ENCODE measurements at regions not wholly inside any gene's neighbourhood (a gene's known extent, or its start where the extent isn't known, plus 50 kb on each side); places are given as distances from the start of the nearest gene placed in this dataset.

DNA sequence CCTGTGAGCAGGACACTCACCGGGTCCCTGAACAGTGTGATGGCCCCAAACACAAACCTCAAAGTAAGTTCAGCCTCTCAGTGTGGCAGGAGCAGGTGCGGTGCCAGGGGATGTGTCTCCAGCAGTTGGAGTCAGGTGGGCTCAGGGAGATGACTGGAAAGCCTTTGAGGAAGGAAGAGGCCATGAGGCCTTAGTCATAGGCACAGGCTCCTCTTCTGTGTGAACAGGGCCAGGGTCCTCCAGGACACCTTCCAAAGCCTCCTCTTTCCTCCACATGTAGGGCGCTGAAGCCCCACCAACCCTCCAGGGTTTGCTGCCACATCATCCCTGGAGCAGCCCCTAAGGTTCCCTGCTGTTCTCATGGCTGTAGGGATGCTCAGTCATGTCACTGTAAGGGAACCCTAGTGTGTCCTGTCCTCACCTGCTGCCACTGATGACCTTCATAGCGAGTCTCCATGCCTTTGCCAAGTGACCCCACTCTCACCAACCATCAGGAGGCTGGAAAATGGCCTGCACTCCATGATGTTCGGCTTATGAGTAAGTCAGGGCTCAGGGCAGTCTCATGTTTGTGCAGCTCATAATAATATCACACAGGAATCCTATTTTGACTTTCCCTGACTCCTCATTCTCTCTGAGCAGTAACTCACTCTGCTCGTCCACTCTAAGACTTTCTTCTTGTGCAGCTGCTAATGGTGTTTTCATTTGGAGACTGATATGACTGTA lies 1152.9 kb downstream of the RPIA start:
- DNase-seq (ENCODE audit: extremely low read depth, low read depth) = no peak
- TF ChIP-seq, protein P1, sequence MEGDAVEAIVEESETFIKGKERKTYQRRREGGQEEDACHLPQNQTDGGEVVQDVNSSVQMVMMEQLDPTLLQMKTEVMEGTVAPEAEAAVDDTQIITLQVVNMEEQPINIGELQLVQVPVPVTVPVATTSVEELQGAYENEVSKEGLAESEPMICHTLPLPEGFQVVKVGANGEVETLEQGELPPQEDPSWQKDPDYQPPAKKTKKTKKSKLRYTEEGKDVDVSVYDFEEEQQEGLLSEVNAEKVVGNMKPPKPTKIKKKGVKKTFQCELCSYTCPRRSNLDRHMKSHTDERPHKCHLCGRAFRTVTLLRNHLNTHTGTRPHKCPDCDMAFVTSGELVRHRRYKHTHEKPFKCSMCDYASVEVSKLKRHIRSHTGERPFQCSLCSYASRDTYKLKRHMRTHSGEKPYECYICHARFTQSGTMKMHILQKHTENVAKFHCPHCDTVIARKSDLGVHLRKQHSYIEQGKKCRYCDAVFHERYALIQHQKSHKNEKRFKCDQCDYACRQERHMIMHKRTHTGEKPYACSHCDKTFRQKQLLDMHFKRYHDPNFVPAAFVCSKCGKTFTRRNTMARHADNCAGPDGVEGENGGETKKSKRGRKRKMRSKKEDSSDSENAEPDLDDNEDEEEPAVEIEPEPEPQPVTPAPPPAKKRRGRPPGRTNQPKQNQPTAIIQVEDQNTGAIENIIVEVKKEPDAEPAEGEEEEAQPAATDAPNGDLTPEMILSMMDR (IDR thresholded peaks at IDR 0.05; ENCODE audit: low read depth, low read length) = no peak

DNA sequence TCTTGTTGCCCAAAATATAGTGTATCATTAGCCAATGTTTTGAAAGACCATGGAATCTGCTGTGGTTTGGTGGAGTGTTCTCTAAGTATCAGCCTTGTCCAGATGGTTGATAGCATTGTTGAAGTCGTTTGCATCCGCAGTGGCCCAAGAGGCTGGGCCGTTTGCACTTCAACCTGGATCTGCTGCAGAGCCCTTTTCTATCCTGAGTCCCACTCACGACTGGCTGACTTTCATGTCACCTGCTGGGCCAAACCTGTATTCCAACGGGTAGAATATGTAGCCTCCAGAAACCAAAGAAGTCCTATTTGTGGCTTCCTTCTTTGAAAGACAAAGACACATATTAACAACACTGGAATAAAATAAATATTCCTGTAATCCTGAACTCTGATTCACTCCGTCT lies 1154.1 kb downstream of the RPIA start:
- no peak for DNase-seq (ENCODE audit: extremely low read depth, low read depth)
- TF ChIP-seq, protein P1 (IDR thresholded peaks at IDR 0.05; ENCODE audit: low read depth, low read length) = no peak

DNA sequence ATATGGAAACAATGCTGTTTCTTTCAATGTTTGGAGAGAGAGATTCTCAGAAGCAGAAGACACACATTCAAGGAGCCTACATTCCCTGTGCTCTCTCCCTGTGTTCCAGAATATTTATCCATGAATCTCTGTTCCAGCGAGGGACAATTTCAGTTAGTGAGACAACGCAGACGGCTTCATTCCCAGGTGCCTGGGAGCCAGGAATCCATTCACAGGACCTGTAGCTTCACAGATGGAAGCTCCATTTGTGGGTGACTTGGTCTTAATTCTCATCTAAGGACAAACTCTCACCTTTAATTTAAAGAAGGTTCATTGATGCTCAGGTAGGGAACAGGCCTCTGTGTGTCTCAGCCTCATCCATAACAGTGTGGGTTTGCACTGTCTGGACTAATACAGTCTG lies 1156.6 kb downstream of the RPIA start:
- DNase-seq (ENCODE audit: extremely low read depth, low read depth) = no peak
- TF ChIP-seq, protein P1 (IDR thresholded peaks at IDR 0.05; ENCODE audit: low read depth, low read length) = no peak

DNA sequence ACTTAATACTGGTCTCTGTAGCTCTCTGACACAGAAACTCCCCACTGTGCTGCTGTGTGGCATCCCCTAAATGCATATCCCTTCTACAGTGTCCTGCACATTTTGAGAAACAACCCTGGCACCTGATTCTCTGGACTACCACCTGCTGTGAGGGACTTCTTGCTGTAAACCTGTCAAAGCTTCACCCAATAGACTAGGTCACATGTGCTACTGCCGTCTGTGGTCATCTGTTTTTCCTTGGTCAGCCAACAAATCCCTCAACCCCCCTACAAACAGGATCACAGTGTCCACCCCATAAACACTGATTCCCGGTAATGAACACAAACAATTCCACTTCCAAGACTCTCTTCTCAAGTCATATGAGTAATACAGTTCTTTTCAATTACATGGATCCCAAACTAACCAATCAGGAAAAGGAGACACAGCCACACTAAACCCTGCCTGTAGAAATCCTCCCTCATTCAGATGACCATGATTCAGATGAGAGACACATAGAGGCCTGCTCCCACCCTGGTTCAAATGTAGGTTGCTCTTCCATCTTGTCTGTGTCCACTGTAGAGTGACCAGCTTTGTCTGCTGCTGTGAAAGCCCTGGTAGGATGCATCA lies 1157.4 kb downstream of the RPIA start:
- TF ChIP-seq, protein P1 (IDR thresholded peaks at IDR 0.05; ENCODE audit: low read depth, low read length) = no peak
- no peak for DNase-seq (ENCODE audit: extremely low read depth, low read depth)

DNA sequence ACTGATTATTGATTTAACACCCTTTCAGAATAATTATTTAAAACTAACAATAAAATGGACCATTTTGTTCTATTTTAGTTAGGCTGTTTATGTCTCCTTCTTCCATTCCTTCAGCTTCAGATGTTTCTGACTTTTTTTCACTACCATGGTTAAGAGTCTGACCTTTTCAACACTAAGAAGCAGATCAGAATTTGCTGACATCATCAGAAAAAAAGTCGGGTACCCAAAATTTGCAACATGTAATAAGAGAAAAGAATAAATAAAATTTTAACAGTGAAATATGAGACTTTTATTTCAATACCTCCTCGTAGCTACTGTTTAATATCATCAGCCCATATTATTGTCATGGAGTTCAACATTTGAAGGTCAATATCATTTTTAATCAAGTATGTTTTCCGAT lies 1158.3 kb downstream of the RPIA start:
- TF ChIP-seq, protein P1 (IDR thresholded peaks at IDR 0.05; ENCODE audit: low read depth, low read length) = no peak
- no peak for DNase-seq (ENCODE audit: extremely low read depth, low read depth)

DNA sequence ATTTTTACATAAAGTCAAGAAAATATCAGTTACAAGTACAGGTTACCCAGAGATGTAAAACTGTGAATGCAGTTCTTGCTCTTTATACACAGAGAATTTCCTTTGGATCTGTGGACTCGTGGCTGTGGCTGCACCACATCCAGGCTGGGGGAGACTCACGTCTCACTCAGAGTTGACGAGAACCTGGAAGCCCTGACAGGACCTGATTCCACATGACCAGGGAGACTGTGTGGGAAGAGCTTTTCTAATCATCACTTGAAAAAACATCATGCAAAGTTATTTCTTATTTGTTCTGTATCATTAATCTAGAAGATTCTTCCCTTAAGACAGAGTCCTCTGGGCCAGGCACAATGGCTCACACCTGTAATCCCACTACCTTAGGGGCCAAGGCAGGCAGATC lies 1159.0 kb downstream of the RPIA start:
- TF ChIP-seq, protein P1 (IDR thresholded peaks at IDR 0.05; ENCODE audit: low read depth, low read length) = no peak
- DNase-seq (ENCODE audit: extremely low read depth, low read depth) = no peak

DNA sequence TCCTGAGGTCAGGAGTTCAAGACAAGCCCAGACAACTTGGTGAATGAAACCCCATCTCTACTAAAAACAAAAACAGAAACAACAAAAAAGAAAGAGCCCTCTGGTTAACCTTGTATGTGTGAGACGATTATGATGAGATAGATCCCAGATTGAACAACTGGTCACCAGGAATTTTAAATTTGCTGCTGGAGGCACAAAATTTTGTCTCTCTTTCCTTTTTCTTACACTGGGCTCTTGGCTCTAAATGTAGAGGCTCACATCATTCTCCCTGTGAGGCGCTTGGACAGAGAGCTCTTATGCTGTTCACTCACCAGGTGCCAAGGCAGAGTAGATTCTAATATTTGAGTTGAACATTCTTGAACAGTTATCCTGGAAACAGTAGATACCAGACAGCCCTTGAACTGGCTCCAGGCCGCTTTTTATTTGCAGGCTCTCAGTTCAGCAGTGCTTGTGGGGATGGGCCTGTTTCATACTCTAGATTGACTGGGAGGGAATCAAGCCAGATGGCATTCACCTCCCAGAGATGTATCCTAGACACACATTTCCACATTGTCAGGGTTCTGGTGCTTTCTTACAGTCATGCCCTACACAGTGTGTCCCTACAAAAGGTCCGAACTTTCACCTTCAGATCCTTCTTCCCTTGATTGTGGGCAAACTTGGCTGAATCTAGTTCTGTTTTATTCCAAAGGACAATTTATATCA lies 1159.6 kb downstream of the RPIA start:
- TF ChIP-seq, protein P1 (IDR thresholded peaks at IDR 0.05; ENCODE audit: low read depth, low read length) = no peak
- DNase-seq (ENCODE audit: extremely low read depth, low read depth) = no peak
